HG03342 (cell line): ENCODE measurements at regions not wholly inside any gene's neighbourhood (a gene's known extent, or its start where the extent isn't known, plus 50 kb on each side); places are given as distances from the start of the nearest gene placed in this dataset.
"Not testable (repeated sequence)": the region's sequence is repeated elsewhere in the genome, so short reads cannot be mapped to it uniquely, and the experiment has no call there.

Experiments used
- ATAC-seq: cut with Tn5 transposase; IDR thresholded peaks from one replicate; pipeline ENCODE4 v1.9.1; 2021; ENCODE audit warnings: mild to moderate bottlenecking, moderate library complexity; ENCODE audit not compliant: unreplicated experiment

GRCh38 chr7:20083781-20084180 is 133.4 kb downstream of the MACC1 start:
- no peak for ATAC-seq

GRCh38 chr7:20079080-20079479 is 138.1 kb downstream of the MACC1 start:
- ATAC-seq: no peak

- no peak for ATAC-seq
Measured at GRCh38 chr7:20076835-20077234, 140.3 kb downstream of the MACC1 start.

GRCh38 chr7:20075992-20076820 is 141.0 kb downstream of the MACC1 start:
- ATAC-seq: no peak

- ATAC-seq: no peak
Measured at GRCh38 chr7:20075440-20075839, 141.7 kb downstream of the MACC1 start.

- ATAC-seq: not testable (repeated sequence)
Measured at GRCh38 chr7:20068004-20068403, 149.2 kb downstream of the MACC1 start.

- peak; percentile 100 for ATAC-seq
Measured at GRCh38 chr7:20064974-20065862, 152.0 kb downstream of the MACC1 start.

GRCh38 chr7:20064181-20064970 is 152.8 kb downstream of the MACC1 start:
- ATAC-seq: no peak

GRCh38 chr7:20063644-20064043 is 153.5 kb downstream of the MACC1 start:
- ATAC-seq: no peak

GRCh38 chr7:20062932-20063331 is 154.3 kb downstream of the MACC1 start:
- no peak for ATAC-seq

GRCh38 chr7:20053334-20054104 is 163.7 kb downstream of the MACC1 start:
- ATAC-seq: no peak

- no peak for ATAC-seq
Measured at GRCh38 chr7:20050241-20050966, 166.8 kb downstream of the MACC1 start.

GRCh38 chr7:20038676-20039075 is 178.5 kb downstream of the MACC1 start:
- no peak for ATAC-seq

GRCh38 chr7:20035279-20035875 is 181.8 kb downstream of the MACC1 start:
- no peak for ATAC-seq

GRCh38 chr7:20033621-20034400 is 183.4 kb downstream of the MACC1 start:
- ATAC-seq: no peak

- no peak for ATAC-seq
Measured at GRCh38 chr7:20032741-20033140, 184.4 kb downstream of the MACC1 start.

GRCh38 chr7:20030915-20031362 is 186.2 kb downstream of the MACC1 start:
- peak; percentile 56 for ATAC-seq

- ATAC-seq: peak; percentile 86
Measured at GRCh38 chr7:20030417-20030816, 186.8 kb downstream of the MACC1 start.
